SK-N-MC (cell line): ENCODE measurements at regions not wholly inside any gene's neighbourhood (a gene's known extent, or its start where the extent isn't known, plus 50 kb on each side); places are given as distances from the start of the nearest gene placed in this dataset.

ENCODE experiments used
- EZH2 ChIP-seq: fragments of 200-600 bp; sonication (generic); IDR thresholded peaks from one replicate; pipeline ENCODE4 v1.6.1; 2017; ENCODE audit warnings: antibody characterized with exemption
- FOXP2 ChIP-seq: optimal IDR thresholded peaks from 2 replicates; pipeline ENCODE3; 2011; ENCODE audit warnings: mild to moderate bottlenecking, moderate library complexity; ENCODE audit not compliant: insufficient read depth; ENCODE audit errors: extremely low read length, control extremely low read depth
- POLR2AphosphoS5 ChIP-seq: IDR thresholded peaks from 2 replicates; pipeline ENCODE4 v1.6.1; 2012; ENCODE audit warnings: mild to moderate bottlenecking, low read depth, low read length, borderline replicate concordance

GRCh38 chr2:3024401-3024935 is 353.1 kb downstream of the EIPR1 start:
- TF ChIP-seq EZH2 (no peak), POLR2AphosphoS5 (no peak), FOXP2 (no peak)
